Calu3 (cell line): ENCODE measurements at regions not wholly inside any gene's neighbourhood (a gene's known extent, or its start where the extent isn't known, plus 50 kb on each side); places are given as distances from the start of the nearest gene placed in this dataset.

ENCODE experiments used
- BruUV-seq: library from RNA; stranded (reverse); fragments of 400-500 nt; replicated peaks from 2 replicates; lab custom pipeline; 2021; lab: Mats Ljungman, UMichigan
- CTCF ChIA-PET: fragments of 300-600 bp; sonication (Branson Sonifier 250); formaldehyde crosslinking; loops from one replicate; lab custom pipeline; 2022; ENCODE audit warnings: antibody characterized with exemption; lab: Charles Lee
- DNase-seq: peaks from one replicate; pipeline ENCODE4 v3.0.0; 2022
- H3K27ac Mint-ChIP-seq: one replicate; pipeline ENCODE4 v1.8.0; 2022; ENCODE audit warnings: mixed read lengths; ENCODE audit not compliant: unreplicated experiment
- H3K27me3 Mint-ChIP-seq: one replicate; pipeline ENCODE4 v1.8.0; 2022; ENCODE audit warnings: mixed read lengths; ENCODE audit not compliant: unreplicated experiment
- H3K36me3 Mint-ChIP-seq: one replicate; pipeline ENCODE4 v1.8.0; 2022; ENCODE audit warnings: mild to moderate bottlenecking, moderate library complexity, mixed read lengths; ENCODE audit not compliant: insufficient read depth, unreplicated experiment
- H3K4me1 Mint-ChIP-seq: one replicate; pipeline ENCODE4 v1.8.0; 2022; ENCODE audit warnings: mild to moderate bottlenecking, low read depth, mixed read lengths; ENCODE audit not compliant: unreplicated experiment
- H3K4me3 Mint-ChIP-seq: one replicate; pipeline ENCODE4 v1.8.0; 2022; ENCODE audit warnings: mild to moderate bottlenecking, low read depth, moderate library complexity, mixed read lengths; ENCODE audit not compliant: unreplicated experiment
- H3K9me3 Mint-ChIP-seq: one replicate; pipeline ENCODE4 v1.8.0; 2022; ENCODE audit warnings: low read depth, mixed read lengths; ENCODE audit not compliant: unreplicated experiment
- intact Hi-C: fragments of 100-400 bp; cut with micrococcal nuclease; formaldehyde crosslinking; loops from one replicate; pipeline ENCODE4 v1.10.0; 2022; ENCODE audit not compliant: unreplicated experiment
- TF ChIP-seq, protein P1 (sequence below): fragments of 200-600 bp; IDR thresholded peaks from one replicate; pipeline ENCODE4 v1.8.0; 2022; ENCODE audit warnings: antibody characterized with exemption; ENCODE audit not compliant: unreplicated experiment

DNA sequence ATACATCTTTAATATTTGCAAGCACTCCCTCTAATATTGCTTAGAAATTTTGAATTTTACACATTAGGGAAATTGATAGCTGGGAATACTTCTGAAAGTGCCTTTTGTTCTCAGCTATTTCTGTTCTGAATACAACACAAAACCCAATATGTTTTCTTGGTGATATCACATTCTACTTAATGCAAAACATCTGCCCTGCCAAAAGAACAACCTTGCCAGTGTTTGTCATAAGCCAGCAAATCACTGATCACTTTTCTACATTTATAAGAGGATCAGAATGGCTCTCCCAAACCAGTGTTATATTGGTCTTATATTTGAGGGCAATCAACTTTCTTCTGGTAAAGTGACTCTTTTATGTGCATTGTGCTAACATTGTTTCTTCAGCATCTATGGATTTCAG lies 126.8 kb upstream of the APOOL start:
- no peak for DNase-seq
- CTCF ChIA-PET: interaction anchor here (0.6 kb wide), 1 partner anchor 79 kb away, joined by 3 read pairs; no protein-coding TSS in a partner anchor
- no peaks in the 10 kb centered on the region for H3K36me3 Mint-ChIP-seq
- H3K27me3 Mint-ChIP-seq: no peaks in the 10 kb centered on the region
- H3K27ac Mint-ChIP-seq: no peak overlapping the region
- no peak overlapping the region for H3K4me3 Mint-ChIP-seq
- peaks cover 3% of the 10 kb centered on the region for H3K9me3 Mint-ChIP-seq
- intact Hi-C loops: no loop called here
- no TSS peak for BruUV-seq
- TF ChIP-seq, protein P1, sequence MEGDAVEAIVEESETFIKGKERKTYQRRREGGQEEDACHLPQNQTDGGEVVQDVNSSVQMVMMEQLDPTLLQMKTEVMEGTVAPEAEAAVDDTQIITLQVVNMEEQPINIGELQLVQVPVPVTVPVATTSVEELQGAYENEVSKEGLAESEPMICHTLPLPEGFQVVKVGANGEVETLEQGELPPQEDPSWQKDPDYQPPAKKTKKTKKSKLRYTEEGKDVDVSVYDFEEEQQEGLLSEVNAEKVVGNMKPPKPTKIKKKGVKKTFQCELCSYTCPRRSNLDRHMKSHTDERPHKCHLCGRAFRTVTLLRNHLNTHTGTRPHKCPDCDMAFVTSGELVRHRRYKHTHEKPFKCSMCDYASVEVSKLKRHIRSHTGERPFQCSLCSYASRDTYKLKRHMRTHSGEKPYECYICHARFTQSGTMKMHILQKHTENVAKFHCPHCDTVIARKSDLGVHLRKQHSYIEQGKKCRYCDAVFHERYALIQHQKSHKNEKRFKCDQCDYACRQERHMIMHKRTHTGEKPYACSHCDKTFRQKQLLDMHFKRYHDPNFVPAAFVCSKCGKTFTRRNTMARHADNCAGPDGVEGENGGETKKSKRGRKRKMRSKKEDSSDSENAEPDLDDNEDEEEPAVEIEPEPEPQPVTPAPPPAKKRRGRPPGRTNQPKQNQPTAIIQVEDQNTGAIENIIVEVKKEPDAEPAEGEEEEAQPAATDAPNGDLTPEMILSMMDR: no peak
- H3K4me1 Mint-ChIP-seq: no peaks in the 10 kb centered on the region

DNA sequence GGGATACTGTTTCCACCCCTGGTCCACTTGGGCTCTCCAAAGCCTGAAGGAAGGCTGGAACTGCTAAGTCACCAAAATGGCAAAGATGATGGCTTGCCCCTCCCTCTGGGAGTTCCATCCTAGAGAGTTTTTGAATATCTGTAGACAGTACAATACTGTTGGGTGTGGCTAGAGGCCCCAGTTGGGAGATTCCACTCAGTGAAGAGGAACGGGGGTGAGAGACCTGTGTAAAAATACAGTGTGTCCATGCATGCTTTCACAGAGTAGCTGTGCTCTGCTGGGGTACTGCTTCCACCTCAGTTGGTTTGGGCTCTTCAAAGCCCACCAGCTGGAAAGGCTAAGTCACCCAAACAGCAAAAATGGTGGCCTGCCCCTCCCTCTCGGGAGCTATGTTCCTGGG lies 109.8 kb upstream of the APOOL start:
- H3K27me3 Mint-ChIP-seq: no peaks in the 10 kb centered on the region
- TF ChIP-seq, protein P1: no peak
- DNase-seq: no peak
- H3K9me3 Mint-ChIP-seq: peaks cover under 1% of the 10 kb centered on the region
- no TSS peak for BruUV-seq
- no peaks in the 10 kb centered on the region for H3K4me1 Mint-ChIP-seq
- no peak overlapping the region for H3K27ac Mint-ChIP-seq
- intact Hi-C loops: no loop called here
- CTCF ChIA-PET: no interaction called here
- no peak overlapping the region for H3K4me3 Mint-ChIP-seq
- no peaks in the 10 kb centered on the region for H3K36me3 Mint-ChIP-seq

DNA sequence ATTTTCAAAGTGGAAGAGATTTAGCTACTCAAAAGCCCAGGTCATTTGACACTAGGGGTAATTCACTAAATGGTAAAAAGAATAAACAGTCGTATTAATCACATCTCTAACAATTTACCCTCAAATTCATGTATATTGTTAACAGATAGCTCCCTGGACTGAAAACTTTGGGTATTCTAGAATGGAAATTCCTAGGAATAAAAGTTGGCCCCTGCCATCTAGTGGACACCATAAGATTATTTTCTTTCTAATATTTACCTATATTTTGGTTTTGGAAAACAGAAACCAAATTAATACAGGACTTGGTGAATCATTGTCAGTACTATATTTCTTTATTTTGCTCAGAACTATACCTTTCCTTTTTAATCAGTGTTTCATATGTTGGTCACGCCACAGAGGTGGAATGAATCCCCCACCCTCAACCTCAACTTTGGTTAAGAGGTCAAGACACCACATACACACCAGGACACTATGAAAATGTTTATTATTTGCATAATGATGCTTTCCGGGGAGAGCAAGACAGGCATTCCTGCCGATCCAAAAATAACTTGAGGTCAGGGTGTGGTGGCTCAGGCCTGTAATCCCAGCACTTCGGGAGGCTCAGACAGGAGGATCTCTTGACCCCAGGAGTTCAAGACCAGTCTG lies 96.2 kb upstream of the APOOL start:
- Mint-ChIP-seq H3K4me1 (no peaks in the 10 kb centered on the region), H3K4me3 (no peak overlapping the region), H3K27ac (no peak overlapping the region), H3K27me3 (no peaks in the 10 kb centered on the region), H3K9me3 (no peaks in the 10 kb centered on the region), H3K36me3 (no peaks in the 10 kb centered on the region)
- intact Hi-C loops: loop anchor here (1.0 to 5.0 kb wide), 3 partner anchors 145 to 570 kb away; no protein-coding TSS in a partner anchor
- TF ChIP-seq, protein P1: no peak
- CTCF ChIA-PET: interaction anchor here (1.0 kb wide), 1 partner anchor 178 kb away, joined by 7 read pairs; no protein-coding TSS in a partner anchor
- DNase-seq: no peak
- no TSS peak for BruUV-seq

DNA sequence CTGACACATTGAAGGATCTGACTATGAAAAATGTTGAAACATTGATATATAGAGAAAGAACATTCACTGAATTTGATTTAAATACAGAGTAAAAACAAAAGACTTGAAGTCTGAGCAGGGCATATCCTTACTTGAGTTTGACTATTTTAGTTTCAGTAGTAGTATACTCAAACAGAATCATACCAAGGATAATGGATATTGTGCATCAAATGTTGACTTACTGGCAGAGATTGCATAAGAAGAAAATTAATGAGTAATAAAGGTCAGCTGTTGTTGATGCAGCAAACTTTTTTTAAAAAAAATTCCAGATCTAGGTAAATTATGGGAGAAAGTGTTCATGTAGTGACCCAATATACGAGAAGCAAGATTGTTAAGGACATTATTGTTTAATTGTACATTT lies 94.5 kb upstream of the APOOL start:
- TF ChIP-seq, protein P1: no peak
- Mint-ChIP-seq H3K27me3 (no peaks in the 10 kb centered on the region), H3K9me3 (no peaks in the 10 kb centered on the region), H3K27ac (no peak overlapping the region), H3K4me3 (no peak overlapping the region), H3K36me3 (no peaks in the 10 kb centered on the region), H3K4me1 (no peaks in the 10 kb centered on the region)
- intact Hi-C loops: loop anchor here (5.0 kb wide), 2 partner anchors 143 to 572 kb away; no protein-coding TSS in a partner anchor
- CTCF ChIA-PET: no interaction called here
- DNase-seq: no peak
- BruUV-seq: no TSS peak
